Ecto neural progenitor cell (in vitro differentiated cells): ENCODE measurements at regions not wholly inside any gene's neighbourhood (a gene's known extent, or its start where the extent isn't known, plus 50 kb on each side); places are given as distances from the start of the nearest gene placed in this dataset.

Experiments
- DNase-seq: peaks from one replicate; pipeline ENCODE4 v3.0.0-alpha.2; 2018; ENCODE audit warnings: low spot score

DNA sequence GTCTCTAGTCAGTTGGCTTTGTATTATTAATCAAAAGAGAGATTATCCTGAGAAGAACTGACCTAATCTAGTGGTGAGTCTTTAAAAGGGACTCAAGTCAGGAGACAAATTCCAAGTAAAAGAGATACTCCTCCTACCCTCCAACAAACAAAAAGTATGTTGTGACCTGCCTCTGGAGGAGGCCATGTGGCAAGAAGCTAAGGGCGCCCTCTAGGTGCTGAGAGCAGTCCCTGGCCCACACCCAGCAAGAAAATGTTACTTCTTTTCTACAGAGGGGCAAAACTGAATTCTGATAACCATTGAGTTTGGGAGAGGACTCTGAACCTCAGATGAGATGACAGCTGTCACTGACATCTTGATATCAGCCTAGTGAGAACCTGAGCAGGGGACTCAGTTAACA is 953.6 kb upstream of the AGA start:
- DNase-seq: no peak

DNA sequence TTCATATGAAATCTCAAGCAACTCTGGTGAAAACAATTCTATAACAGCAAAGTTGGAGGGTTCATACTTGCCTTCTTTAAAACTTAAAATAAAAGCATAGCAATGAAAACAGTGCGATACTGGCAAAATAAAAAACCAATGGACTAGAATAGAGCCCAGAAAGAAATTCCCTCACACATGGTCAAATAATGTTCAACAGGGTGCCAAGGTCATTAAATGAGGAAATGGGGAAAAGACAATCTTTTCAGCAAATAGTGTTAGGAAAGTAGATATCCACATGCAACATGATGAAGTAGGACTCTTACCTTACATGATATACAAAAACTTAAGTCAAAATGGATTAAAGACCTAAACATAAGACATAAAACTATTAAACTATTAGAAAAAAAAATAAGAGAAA is 970.2 kb upstream of the AGA start:
- DNase-seq: no peak

DNA sequence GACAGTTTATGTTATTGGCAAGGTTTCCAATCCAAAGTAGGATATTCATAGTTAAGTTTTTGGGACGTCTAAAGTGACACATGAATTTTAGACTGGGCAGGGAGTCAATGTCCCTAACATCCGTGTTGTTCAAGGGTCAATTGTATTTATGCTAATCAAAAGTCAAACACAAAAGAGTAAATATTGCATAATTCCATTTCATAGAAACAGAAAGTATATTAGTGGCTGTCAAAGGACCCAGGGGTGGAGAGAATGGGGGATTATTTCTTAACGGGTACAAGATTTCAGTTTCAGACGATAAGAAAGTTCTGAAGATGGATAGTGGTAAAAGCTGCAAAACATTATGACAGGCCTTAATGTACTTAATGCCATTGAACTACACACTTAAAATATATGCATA is 971.8 kb upstream of the AGA start:
- DNase-seq: no peak

DNA sequence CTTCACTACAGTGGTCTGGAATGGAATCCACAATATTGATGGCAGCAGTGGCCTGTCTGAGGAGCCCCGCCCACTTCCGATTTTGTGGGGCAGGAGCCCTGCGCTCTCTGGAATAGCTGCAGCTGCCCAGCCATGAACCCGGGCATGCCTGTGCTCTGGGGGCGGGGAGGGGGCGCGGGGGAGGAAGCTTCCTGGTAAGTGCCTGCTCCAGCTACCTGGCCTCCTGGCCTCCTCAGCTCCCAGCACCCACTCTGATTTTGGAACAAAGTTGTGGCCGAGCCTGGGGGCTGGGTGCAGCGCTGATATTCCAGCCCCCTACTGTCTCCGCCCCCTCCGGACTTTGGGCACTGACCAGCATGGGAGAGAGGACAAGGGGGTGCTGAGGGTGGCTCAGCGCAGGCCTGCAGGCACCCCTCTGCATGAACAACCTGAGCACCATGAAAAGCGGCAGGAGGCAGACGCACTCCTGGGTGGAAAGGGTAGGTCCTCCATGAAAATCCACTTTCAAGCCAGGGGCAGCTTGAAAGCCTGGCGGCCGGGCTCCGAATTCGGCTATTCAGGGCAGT is 972.7 kb upstream of the AGA start:
- DNase-seq: no peak

DNA sequence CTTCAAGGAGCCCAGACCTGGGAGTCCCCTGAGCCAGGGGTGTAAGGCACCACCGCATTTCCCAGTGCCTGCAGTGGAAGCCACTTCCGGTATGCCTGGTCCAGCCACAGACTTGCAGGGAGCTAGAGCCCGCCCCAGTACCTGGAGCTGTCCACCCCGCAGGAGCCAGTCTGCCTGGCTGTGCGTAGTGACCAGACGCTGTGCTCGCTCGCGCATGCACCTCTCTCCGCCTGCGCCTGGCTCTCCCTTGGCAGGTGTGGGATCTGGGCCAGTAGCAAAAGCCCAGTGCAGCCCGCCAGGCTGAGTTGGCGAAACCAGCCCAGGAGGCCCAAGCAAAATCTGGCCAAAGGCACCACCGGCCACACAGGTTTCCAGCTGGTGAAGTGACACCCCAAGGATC is 973.7 kb upstream of the AGA start:
- DNase-seq: no peak

DNA sequence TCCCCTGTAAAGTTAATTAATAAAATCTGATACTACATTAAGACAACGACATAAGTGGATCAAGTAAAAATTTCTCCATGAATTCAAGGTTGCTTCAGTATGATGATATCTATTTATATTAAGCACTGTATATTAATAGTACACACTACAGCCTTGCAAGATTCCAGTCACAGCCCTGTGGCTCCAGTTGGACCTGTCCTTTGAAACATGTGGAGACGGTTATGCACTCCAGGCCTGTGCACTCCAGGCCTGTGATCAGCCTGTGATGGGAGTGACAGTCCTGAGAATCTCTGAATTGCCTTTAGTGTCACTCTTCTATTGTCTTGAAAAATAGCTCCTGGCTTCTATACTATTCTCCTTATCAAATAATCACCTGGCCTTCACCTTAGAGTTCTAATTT is 981.1 kb upstream of the AGA start:
- no peak for DNase-seq

DNA sequence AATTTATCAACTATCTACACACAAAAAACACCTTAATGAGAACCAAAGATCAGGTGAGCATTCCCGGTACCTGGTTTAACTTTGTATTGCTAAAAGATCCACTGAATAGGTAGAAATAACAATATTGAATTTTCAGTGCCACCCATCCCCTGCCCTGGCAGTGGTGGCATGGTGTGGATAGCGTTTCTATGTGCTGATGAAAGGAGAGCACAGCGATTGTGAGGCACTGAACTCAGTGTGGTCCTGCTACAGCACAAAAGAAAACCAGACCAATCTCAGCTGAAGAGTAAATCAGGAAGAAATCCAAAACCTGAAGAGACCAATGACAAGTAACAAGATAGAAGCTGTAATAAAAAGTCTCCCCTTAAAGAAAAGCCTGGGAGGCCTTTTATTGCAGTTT is 984.6 kb upstream of the AGA start:
- DNase-seq: no peak

DNA sequence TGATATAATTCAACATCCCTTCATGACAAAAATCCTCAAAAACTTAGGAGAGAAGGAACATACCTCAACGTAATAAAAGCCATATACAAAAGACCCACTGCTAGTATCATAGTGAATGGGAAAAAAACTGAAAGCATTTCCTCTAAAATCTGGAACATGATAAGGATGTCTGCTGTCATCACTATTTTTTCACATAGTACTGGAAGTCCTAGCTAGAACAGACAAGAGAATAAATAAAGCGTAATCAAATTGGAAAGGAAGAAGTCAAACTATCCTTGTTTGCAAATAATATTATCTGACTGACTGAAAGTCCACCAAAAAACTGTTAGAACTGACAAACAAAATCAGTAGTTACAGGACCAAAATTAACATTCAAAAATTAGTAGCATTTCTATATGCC is 985.4 kb upstream of the AGA start:
- no peak for DNase-seq

DNA sequence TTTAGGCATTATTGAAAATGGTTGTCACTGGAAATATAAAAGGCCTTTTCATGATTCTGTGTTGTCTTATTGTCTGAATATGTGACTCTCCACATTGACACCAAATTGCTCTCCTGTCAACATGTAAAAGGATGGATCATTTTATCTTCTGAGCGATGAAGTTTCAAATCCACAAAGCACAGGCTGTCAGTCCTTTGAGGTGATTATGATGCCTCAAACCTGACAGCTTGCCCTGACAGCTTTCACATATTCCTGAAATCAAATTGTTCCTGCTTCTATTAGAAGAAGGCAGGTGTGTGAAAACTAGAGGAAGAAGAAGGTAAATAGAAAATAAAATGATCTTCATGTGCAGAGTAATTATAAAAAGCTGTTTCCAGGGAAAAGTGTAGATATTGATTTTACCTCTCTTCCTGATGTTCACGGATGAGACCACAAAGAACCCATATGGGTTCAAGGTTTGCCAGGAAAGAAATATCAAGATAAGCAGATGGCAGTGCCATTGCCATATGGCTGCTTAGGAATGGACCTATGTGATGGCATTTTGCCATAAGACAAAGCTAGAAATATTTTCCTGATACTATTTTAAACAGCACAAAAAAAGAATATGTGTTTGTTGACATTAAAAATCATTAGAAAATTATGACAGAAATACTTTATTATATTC is 1006.3 kb upstream of the AGA start:
- no peak for DNase-seq

DNA sequence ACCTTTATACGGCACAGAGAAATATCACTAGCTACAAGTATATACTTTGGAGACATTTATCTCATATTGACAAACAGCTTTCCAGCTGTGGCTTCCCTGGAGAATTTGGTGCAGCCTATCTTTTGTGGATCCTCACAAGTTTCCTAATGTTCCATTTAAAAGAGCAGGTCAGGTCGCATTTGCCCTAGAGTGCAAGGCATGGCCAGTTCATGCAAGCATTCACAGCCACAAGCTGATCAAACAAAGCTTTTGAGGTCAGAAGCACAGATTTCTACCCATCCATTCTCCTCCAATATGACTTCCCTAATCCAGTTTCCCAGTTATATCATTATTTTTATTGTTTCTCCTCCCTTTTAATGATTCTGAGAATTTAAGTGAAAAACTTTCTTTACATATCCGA is 1008.4 kb upstream of the AGA start:
- DNase-seq: no peak

DNA sequence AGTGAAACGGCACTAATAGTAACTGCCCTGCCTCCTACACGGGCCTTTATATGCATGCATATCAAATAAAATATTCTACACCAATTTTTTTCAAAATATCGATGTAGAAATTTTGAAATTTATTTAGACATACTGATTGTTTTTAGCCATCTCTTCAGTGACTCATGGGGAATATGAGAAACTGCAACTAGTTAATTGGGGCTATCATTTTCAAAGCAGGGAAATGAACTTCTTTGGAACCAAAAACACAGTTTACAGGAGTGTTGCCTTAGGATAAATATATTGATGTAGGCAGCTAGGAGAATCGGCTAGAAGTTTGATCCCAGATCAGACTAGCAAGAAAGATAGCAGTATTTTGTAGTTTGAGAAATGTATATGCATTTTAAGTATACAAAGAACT is 1010.8 kb upstream of the AGA start:
- DNase-seq: no peak

DNA sequence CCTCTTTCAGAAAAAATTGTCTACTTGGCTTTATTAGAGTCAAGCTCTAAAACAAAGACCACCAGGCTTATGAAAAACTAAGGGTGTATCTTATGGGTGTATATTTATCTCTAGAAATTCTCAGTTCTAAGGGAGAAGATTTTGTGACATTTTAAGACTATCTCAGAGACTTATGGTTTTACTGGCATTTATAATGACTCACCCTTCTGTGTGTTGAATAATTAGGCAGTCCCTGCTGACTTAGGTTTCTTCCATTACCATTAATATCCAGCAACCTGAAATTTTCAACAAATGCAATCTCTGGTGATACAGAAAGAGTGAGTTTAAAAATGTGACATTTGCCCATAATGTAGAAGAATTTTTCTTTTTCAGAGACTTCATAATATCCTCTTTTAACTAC is 1015.0 kb upstream of the AGA start:
- DNase-seq: no peak

DNA sequence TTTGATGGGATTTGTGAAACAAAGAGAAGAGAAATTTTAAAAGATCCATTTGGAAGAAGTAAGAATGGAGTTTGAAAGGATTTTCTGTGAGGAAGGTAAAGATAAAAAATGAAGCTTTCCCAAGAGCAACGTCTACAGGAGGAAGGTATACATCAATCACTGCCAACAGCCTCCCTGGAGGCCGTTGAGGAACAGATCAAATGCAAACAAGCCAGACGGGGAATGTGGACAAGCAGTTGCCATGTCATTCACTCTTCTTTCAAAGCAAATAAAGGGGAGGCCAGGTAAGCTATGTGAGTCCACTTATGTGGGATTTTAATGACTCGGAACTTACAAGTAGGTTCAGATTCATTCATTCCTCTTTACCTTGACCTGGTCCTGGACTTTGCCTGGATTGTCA is 1020.5 kb upstream of the AGA start:
- no peak for DNase-seq

DNA sequence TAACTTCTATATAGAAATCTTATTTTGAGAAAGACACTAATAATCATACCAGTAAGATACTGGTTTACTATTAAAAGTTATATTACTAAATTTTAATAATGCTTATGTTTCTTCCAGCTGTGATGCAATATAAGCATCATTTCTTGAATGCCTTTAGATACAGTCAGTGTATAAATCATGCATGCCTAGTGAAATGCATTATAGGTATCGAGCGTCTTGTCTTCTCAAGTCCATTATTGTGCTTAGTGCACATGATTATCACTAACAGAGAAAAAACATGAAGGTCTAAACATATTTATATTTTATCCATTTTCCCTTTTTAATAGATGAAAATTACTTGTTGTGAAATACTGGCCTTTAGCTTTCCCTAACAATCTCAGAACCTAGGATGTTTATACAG is 1021.5 kb upstream of the AGA start:
- DNase-seq: no peak

DNA sequence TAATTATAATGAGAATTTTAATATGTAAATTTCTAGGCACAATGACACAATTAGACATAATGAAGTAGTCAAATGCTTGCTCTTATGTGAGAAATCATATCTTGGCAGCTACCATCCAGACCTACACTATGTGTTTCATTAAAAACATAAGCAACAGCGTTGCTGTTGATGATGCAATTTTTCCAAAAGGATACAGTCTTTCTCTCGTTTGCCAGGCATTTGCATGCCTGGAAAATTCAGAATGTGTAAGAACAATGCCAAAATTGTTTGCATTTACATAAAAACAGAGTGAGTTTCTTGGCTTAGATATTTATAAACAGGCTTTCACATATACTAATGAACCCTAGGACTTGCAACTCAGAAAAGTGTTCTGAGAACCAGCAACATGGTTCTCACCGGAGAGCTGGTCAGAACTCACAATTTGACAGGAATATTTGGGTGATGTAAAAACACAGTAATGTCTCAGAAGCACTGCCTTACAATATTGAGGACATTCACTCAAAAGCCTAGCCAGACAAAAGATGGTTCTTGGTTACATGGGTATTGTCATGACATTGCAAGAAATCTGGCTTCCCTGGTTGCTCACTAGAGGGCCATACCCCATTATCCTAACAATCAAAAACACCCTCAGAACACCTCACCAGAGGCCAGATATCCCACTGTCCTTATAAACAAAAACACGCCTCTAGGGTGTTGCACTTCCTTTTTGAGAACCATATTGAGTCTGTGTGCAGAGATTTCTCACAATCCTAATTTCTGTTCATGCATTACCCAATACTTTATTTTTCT is 1029.0 kb upstream of the AGA start:
- DNase-seq: no peak

DNA sequence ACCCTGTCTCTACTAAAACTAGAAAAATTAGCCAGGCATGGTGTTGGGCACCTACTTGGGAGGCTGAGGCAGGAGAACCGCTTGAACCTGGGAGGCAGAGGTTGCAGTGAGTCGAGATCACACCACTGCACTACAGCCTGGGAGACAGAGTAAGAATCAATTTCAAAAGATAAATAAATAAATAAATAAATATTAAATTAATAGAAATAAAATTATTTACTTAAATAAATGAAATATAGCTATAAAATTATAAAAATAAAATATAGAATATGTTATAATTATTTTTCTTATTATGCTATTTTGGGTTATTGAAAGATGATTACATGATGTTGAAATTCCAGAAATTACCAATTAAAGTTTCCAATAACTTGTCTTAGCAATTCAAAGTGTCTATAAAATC is 1029.8 kb upstream of the AGA start:
- no peak for DNase-seq

DNA sequence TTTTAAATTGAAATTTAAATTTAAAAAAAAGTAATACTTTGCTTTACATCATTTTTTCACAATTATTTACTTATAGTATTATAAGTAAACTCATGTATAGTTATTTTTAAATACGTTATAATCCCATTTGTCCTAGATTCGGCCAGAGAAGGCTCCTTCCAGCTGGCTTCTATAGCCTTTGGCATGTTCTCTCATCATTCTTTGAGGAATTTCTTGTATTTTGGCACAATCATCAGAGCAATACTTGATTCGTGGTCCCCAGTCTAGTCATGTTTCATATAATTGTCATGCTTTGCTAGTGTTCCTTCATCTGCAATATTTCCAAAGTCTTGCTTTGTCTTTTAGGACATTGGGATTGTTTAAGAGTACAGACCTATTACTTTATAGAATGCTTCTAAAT is 1037.9 kb upstream of the AGA start:
- DNase-seq: no peak

DNA sequence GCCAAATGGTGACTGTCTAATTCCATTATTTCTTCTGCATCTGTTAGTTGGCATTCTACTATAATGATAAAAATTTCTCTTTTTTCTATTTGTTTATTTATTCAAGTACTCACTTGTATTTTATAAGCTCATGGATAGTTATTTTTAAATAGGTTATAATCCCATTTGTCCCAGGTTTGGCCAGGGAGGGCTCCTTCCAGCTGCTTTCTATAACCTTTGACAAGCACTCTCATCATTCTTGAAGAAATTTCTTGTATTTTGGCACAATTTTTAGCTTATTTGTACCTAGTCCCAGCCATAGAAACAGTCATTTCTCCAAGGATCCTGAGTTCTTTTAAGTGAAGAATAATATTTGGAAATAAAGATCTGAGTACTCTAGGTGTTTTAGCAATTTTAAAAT is 1038.6 kb upstream of the AGA start:
- DNase-seq: no peak

DNA sequence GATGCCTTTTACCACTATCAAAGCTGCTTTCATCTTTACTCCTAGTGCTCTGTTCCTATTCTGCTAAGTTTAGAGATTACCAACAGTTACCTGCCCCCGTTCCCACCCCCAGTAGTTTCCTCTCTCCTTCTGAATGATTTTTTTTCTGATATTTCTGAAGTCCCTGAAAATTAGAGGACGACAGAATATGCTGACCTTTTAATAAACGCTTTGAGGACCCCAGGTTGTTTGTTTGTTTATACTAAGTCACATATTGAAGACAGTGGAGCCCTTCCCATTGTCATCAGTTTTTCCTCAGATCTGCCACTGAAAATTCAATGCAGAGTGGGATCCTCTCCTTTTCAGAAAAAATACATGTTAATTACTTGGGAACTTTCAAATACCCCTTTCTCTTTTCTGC is 1039.3 kb upstream of the AGA start:
- no peak for DNase-seq

DNA sequence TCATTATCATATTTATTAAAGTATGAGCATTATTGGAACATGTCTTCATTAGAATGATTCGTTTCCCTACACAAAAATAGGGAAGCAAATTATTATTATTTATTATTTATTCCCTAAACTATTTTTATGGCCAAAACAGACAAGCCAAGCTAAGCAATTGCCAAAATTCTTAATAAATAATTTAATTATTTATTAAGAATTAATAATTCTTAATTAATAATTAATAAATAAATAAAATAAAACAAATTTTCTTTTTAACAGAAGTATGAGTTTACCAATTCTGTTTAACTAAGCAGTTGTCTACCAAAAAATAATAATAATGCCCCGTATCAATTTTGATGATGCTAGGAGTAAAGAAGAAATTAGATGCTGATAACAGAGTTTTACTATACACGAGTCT is 1080.8 kb upstream of the AGA start:
- no peak for DNase-seq

DNA sequence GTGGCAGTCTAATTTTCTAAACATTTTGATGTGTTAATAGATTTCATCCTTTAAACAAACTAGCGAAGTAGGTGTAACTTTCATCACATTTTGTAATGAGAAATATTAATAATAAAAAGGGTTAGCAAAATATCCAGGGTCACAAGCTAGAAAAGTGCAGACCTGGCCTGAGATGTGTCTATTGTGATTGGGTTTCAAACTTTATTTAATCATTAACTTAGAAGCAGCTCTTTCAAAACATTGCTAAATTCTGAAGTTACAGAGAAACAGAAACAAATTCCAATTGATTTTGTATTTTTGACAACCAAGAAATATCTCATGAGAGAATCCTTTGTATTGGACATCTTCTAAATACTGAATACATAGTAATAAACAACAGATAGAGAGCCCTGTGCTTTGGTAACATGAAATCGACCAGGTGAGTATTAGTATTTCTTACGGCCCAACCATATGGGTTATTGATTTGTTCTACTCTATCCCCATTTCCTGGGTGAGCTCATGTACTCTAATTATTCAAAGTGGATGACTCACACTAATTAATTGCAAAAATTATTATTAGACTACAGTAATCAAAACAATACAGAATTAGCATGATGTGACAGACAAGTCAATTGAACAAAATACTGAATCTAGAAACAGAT is 1093.8 kb upstream of the AGA start:
- no peak for DNase-seq

DNA sequence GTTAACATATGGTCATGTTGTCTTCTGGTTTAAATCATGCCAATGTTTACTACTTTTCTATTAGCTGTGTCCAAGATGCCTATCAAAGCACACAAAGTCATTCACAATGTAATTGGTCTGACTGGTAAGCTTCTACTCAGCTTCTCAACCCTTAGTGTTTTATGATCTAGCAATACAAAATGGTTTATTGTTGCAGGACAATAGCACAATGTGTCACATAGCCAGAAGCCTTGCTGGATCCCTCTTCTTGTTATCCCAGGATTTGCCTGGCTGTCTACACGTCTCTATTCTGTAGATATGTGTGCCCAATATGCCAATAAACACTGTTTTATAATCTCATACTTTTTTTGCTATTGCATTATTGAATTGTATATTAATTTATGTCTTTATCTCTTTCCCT is 1111.0 kb upstream of the AGA start:
- DNase-seq: no peak

DNA sequence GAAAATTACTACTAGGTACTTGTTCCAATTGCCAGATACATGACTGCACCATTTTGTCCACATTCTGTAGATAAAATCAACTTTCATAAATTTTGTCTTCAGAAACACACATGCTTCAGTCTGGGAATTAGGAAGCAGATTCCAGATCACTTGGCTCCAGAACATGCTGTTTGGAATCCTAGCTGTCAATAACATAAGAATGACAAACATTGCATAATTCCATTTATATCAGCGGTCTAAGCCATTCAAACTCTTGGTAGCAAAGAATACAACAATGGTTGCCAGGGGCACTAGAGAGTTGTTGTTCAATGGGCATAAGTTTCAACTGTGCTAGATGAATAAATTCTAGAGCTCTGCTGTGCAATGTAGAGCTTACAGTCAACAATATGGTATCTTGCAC is 1112.1 kb upstream of the AGA start:
- DNase-seq: no peak
